ENCODE measurements at regions not wholly inside any gene's neighbourhood (a gene's known extent, or its start where the extent isn't known, plus 50 kb on each side); places are given as distances from the start of the nearest gene placed in this dataset.
"Not testable (repeated sequence)": the region's sequence is repeated elsewhere in the genome, so short reads cannot be mapped to it uniquely, and the experiment has no call there.

GRCh38 chr6:98416497-98417158 is 417.7 kb upstream of the POU3F2 start:
- H3K4me1 ChIP-seq (ENCODE audit: control insufficient read depth in 2 of 2, insufficient read depth in 2 of 2, low read length in 2 of 2); ATAC-seq; intact Hi-C loops (cut with micrococcal nuclease); H3K9me3 ChIP-seq (ENCODE audit: control insufficient read depth in 2 of 3, low read length in 3 of 3); H3K4me3 ChIP-seq (ENCODE audit: low read length); H3K4me3 Mint-ChIP-seq; POLR2A ChIA-PET; CTCF ChIA-PET; H3K27me3 ChIP-seq (ENCODE audit: control insufficient read depth in 2 of 2, insufficient read depth in 2 of 2, low read length in 2 of 2); H3K27ac ChIP-seq (ENCODE audit: low read depth, low read length); H3K36me3 Mint-ChIP-seq; H3K27me3 Mint-ChIP-seq; H3K36me3 ChIP-seq (ENCODE audit: control insufficient read depth in 2 of 3, insufficient read depth in 3 of 3, low read length in 3 of 3); H3K4me1 Mint-ChIP-seq: not testable (repeated sequence)
- Mint-ChIP-seq H3K27ac (peak overlapping the region in 1 of 9 donors; percentile 9), H3K9me3 (peaks cover 0 to 30% (median 9%) of the 10 kb centered on the region in 11 donors)
- peak in 4 of 9 donors; percentile 7 to 32 (median 28) for DNase-seq

DNA sequence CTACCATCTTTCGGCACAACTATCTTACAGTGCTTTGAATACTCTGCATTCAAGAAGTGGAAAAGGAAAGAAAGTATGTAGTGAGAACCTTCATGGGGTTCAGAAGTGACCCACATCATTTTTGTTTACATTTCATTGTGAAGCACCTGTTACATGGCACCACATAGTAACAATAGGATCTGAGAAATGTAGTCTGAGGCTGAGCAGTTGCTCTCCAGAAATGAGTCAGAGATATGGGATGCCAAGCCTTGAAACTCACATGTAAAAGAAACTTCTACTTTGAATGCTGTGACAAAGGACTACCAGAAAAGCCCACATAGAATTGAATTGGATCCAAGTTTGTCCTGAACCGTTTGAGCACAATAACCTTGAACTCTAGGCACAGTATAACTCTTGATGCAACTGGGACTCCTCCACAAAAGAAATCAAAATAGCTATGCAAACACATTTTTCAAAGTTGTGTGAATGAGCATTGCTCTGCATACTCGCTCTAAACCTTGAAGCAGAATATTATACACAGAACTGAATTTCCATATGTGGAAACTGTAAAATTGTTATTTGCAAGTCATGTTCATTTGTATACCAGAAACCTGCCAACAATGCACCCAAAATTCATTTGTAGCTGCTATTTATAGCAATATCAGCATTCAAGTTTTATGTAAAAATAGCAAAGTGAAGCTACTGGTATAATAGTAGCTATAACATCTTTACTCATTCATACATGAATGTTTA is 400.9 kb upstream of the POU3F2 start:
- Mint-ChIP-seq H3K27ac (no peak overlapping the region), H3K4me1 (peaks cover 0 to 1% (median 0%) of the 10 kb centered on the region in 7 donors), H3K9me3 (peaks cover 0 to 16% (median 4%) of the 10 kb centered on the region in 11 donors), H3K36me3 (no peaks in the 10 kb centered on the region), H3K4me3 (no peak overlapping the region), H3K27me3 (no peaks in the 10 kb centered on the region)
- H3K36me3 ChIP-seq (ENCODE audit: control insufficient read depth in 2 of 3, insufficient read depth in 3 of 3, low read length in 3 of 3): no peaks in the 10 kb centered on the region
- CTCF ChIA-PET: no interaction called here
- DNase-seq (no peak), ATAC-seq (no peak)
- no peaks in the 10 kb centered on the region for H3K4me1 ChIP-seq (ENCODE audit: control insufficient read depth in 2 of 2, insufficient read depth in 2 of 2, low read length in 2 of 2)
- no peaks in the 10 kb centered on the region for H3K9me3 ChIP-seq (ENCODE audit: control insufficient read depth in 2 of 3, low read length in 3 of 3)
- H3K27ac ChIP-seq (ENCODE audit: low read depth, low read length): no peak overlapping the region
- intact Hi-C loops (cut with micrococcal nuclease): no loop called here
- POLR2A ChIA-PET: no interaction called here
- H3K4me3 ChIP-seq (ENCODE audit: low read length): no peak overlapping the region
- no peaks in the 10 kb centered on the region for H3K27me3 ChIP-seq (ENCODE audit: control insufficient read depth in 2 of 2, insufficient read depth in 2 of 2, low read length in 2 of 2)

GRCh38 chr6:98443633-98444032 is 390.7 kb upstream of the POU3F2 start:
- ATAC-seq (no peak), DNase-seq (no peak)
- intact Hi-C loops (cut with micrococcal nuclease): no loop called here
- no peaks in the 10 kb centered on the region for H3K4me1 ChIP-seq (ENCODE audit: control insufficient read depth in 2 of 2, insufficient read depth in 2 of 2, low read length in 2 of 2)
- no peaks in the 10 kb centered on the region for H3K27me3 ChIP-seq (ENCODE audit: control insufficient read depth in 2 of 2, insufficient read depth in 2 of 2, low read length in 2 of 2)
- H3K4me3 ChIP-seq (ENCODE audit: low read length): no peak overlapping the region
- no peaks in the 10 kb centered on the region for H3K9me3 ChIP-seq (ENCODE audit: control insufficient read depth in 2 of 3, low read length in 3 of 3)
- Mint-ChIP-seq H3K9me3 (peaks cover 0 to 18% (median 0%) of the 10 kb centered on the region in 11 donors), H3K4me3 (no peak overlapping the region), H3K27ac (no peak overlapping the region), H3K36me3 (no peaks in the 10 kb centered on the region), H3K27me3 (no peaks in the 10 kb centered on the region), H3K4me1 (peaks cover 0 to 2% (median 0%) of the 10 kb centered on the region in 7 donors)
- ChIA-PET POLR2A (no interaction called here), CTCF (no interaction called here)
- H3K27ac ChIP-seq (ENCODE audit: low read depth, low read length): no peak overlapping the region
- H3K36me3 ChIP-seq (ENCODE audit: control insufficient read depth in 2 of 3, insufficient read depth in 3 of 3, low read length in 3 of 3): no peaks in the 10 kb centered on the region

DNA sequence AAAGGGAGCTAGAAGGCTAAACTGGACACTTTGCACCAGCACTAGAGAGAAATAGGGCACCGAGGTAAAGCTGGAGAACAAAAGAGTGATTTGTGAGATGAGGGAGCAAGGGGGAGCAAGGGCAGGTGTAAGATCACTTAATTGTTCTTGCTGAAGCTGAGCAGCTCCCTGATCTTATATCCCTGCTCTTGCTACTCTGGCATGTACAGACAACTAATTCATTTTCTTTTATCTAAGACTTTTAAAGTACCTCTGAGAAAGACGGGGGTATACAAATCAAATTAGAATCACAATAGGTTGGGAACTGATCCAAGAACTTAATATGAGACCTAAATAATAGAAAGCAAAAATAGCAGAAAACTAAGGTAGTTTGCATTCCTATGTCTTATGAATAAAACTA is 381.7 kb upstream of the POU3F2 start:
- no peaks in the 10 kb centered on the region for H3K36me3 Mint-ChIP-seq
- intact Hi-C loops (cut with micrococcal nuclease): no loop called here
- Histone ChIP-seq H3K36me3 (ENCODE audit: control insufficient read depth in 2 of 3, insufficient read depth in 3 of 3, low read length in 3 of 3) (no peaks in the 10 kb centered on the region), H3K4me3 (ENCODE audit: low read length) (no peak overlapping the region), H3K4me1 (ENCODE audit: control insufficient read depth in 2 of 2, insufficient read depth in 2 of 2, low read length in 2 of 2) (no peaks in the 10 kb centered on the region), H3K27ac (ENCODE audit: low read depth, low read length) (no peak overlapping the region), H3K9me3 (ENCODE audit: control insufficient read depth in 2 of 3, low read length in 3 of 3) (no peaks in the 10 kb centered on the region), H3K27me3 (ENCODE audit: control insufficient read depth in 2 of 2, insufficient read depth in 2 of 2, low read length in 2 of 2) (no peaks in the 10 kb centered on the region)
- ATAC-seq: no peak
- DNase-seq: no peak
- peaks cover 0 to 6% (median 0%) of the 10 kb centered on the region in 11 donors for H3K9me3 Mint-ChIP-seq
- H3K4me3 Mint-ChIP-seq: no peak overlapping the region
- H3K4me1 Mint-ChIP-seq: no peaks in the 10 kb centered on the region
- no peaks in the 10 kb centered on the region for H3K27me3 Mint-ChIP-seq
- ChIA-PET POLR2A (no interaction called here), CTCF (no interaction called here)
- no peak overlapping the region for H3K27ac Mint-ChIP-seq

GRCh38 chr6:98454809-98455322 is 379.5 kb upstream of the POU3F2 start:
- Mint-ChIP-seq H3K4me1 (no peaks in the 10 kb centered on the region), H3K27me3 (peaks cover 0 to under 1% (median 0%) of the 10 kb centered on the region in 5 donors), H3K36me3 (no peaks in the 10 kb centered on the region), H3K9me3 (peaks cover 0 to 6% (median 0%) of the 10 kb centered on the region in 11 donors), H3K4me3 (no peak overlapping the region), H3K27ac (no peak overlapping the region)
- no peaks in the 10 kb centered on the region for H3K9me3 ChIP-seq (ENCODE audit: control insufficient read depth in 2 of 3, low read length in 3 of 3)
- ATAC-seq (no peak), DNase-seq (no peak)
- no peak overlapping the region for H3K4me3 ChIP-seq (ENCODE audit: low read length)
- no peak overlapping the region for H3K27ac ChIP-seq (ENCODE audit: low read depth, low read length)
- CTCF ChIA-PET: no interaction called here
- no peaks in the 10 kb centered on the region for H3K4me1 ChIP-seq (ENCODE audit: control insufficient read depth in 2 of 2, insufficient read depth in 2 of 2, low read length in 2 of 2)
- H3K27me3 ChIP-seq (ENCODE audit: control insufficient read depth in 2 of 2, insufficient read depth in 2 of 2, low read length in 2 of 2): no peaks in the 10 kb centered on the region
- H3K36me3 ChIP-seq (ENCODE audit: control insufficient read depth in 2 of 3, insufficient read depth in 3 of 3, low read length in 3 of 3): no peaks in the 10 kb centered on the region
- intact Hi-C loops (cut with micrococcal nuclease): no loop called here
- POLR2A ChIA-PET: no interaction called here

DNA sequence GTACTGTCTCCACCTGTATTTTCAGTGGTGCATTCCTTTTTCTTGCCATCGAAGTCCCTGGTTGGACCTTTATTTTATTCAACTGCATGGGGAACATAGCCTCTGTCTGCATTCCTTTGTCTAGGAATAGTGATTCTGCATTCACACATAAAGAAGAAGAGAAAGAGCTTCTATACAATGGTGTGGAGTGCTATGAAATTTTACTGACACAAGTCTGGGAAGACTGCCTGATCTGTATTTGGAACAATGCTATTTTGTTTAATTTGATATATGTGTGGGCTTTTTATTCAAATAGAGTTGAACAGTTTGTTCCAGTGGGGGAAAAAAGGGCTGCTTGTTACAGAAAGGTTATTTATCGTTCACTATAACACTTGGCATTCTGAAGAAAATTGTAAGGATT is 375.7 kb upstream of the POU3F2 start:
- H3K4me3 Mint-ChIP-seq: no peak overlapping the region
- intact Hi-C loops (cut with micrococcal nuclease): no loop called here
- no peak overlapping the region for H3K27ac Mint-ChIP-seq
- H3K27me3 Mint-ChIP-seq: peaks cover 0 to 3% (median 0%) of the 10 kb centered on the region in 5 donors
- Histone ChIP-seq H3K4me3 (ENCODE audit: low read length) (no peak overlapping the region), H3K27me3 (ENCODE audit: control insufficient read depth in 2 of 2, insufficient read depth in 2 of 2, low read length in 2 of 2) (no peaks in the 10 kb centered on the region), H3K36me3 (ENCODE audit: control insufficient read depth in 2 of 3, insufficient read depth in 3 of 3, low read length in 3 of 3) (no peaks in the 10 kb centered on the region), H3K27ac (ENCODE audit: low read depth, low read length) (no peak overlapping the region), H3K4me1 (ENCODE audit: control insufficient read depth in 2 of 2, insufficient read depth in 2 of 2, low read length in 2 of 2) (no peaks in the 10 kb centered on the region), H3K9me3 (ENCODE audit: control insufficient read depth in 2 of 3, low read length in 3 of 3) (no peaks in the 10 kb centered on the region)
- no peak for DNase-seq
- no peaks in the 10 kb centered on the region for H3K4me1 Mint-ChIP-seq
- H3K36me3 Mint-ChIP-seq: no peaks in the 10 kb centered on the region
- POLR2A ChIA-PET: no interaction called here
- CTCF ChIA-PET: no interaction called here
- ATAC-seq: no peak
- H3K9me3 Mint-ChIP-seq: peaks cover 0 to 3% (median 0%) of the 10 kb centered on the region in 11 donors
